Parathyroid adenoma (tissue), 2 donors: ENCODE measurements at regions not wholly inside any gene's neighbourhood (a gene's known extent, or its start where the extent isn't known, plus 50 kb on each side); places are given as distances from the start of the nearest gene placed in this dataset.

Source experiments
- H2AFZ ChIP-seq: fragments of 300-600 bp; sonication (generic); one replicate; pipeline ENCODE4 v1.7.0; 2017; ENCODE audit warnings: antibody characterized with exemption, mild to moderate bottlenecking
- H3K27ac ChIP-seq: fragments of 300-600 bp; sonication (generic); one replicate; pipeline ENCODE4 v1.7.0; 2017
- H3K27me3 ChIP-seq: fragments of 300-600 bp; sonication (generic); one replicate; pipeline ENCODE4 v1.7.0; 2017; ENCODE audit warnings: low read length; ENCODE audit not compliant: control insufficient read depth, insufficient read depth
- H3K36me3 ChIP-seq: fragments of 300-600 bp; sonication (generic); one replicate; pipeline ENCODE4 v1.7.0; 2017; ENCODE audit warnings: low read length; ENCODE audit not compliant: control insufficient read depth, insufficient read depth
- H3K4me1 ChIP-seq: fragments of 300-600 bp; sonication (generic); one replicate; pipeline ENCODE4 v1.7.0; 2017; ENCODE audit warnings: control low read depth
- H3K4me2 ChIP-seq: fragments of 300-600 bp; sonication (generic); one replicate; pipeline ENCODE4 v1.7.0; 2017; ENCODE audit warnings: low read length
- H3K4me3 ChIP-seq: fragments of 300-600 bp; sonication (generic); one replicate; pipeline ENCODE4 v1.7.0; 2017; ENCODE audit warnings: low read depth, low read length
- H3K79me2 ChIP-seq: fragments of 300-600 bp; sonication (generic); one replicate; pipeline ENCODE4 v1.7.0; 2017; ENCODE audit warnings: control low read depth
- H3K9ac ChIP-seq: fragments of 300-600 bp; sonication (generic); one replicate; pipeline ENCODE4 v1.7.0; 2017; ENCODE audit warnings: mild to moderate bottlenecking
- H3K9me3 ChIP-seq: fragments of 300-600 bp; sonication (generic); one replicate; pipeline ENCODE4 v1.7.0; 2017; ENCODE audit warnings: low read length; ENCODE audit not compliant: control insufficient read depth
- TF ChIP-seq, protein P1 (sequence below): fragments of 300-600 bp; sonication (generic); IDR thresholded peaks from one replicate; pipeline ENCODE4 v1.7.0; 2017; ENCODE audit warnings: antibody characterized with exemption, mild to moderate bottlenecking
- donor health status: primary hyperparathyroidism.

DNA sequence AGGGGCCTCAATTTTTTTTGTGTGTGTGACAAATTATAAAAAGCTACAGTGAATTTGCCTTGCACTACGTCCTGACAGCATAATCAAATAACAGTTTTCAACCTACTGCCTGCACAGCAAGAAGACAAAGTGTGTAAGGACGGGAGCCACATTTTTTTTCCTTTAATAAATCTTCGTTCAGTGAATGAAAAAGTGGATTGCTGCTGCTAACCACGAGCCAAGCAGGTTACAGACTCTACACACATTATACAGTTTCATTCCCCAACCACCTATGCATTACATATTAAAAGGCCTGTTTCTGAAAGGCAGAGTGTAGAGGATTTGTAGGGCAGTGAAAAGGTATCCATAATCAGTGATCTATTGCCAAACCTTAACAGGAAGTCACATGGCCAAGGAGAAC is 570.0 kb upstream of the BTBD3 start:
- H3K4me1 ChIP-seq = no peaks in the 10 kb centered on the region
- H3K79me2 ChIP-seq = no peaks in the 10 kb centered on the region
- H3K4me3 ChIP-seq = no peak overlapping the region
- no peaks in the 10 kb centered on the region for H3K27me3 ChIP-seq
- no peak overlapping the region for H2AFZ ChIP-seq
- H3K36me3 ChIP-seq = no peaks in the 10 kb centered on the region
- H3K4me2 ChIP-seq = no peak overlapping the region
- H3K9me3 ChIP-seq = no peaks in the 10 kb centered on the region
- no peak overlapping the region for H3K9ac ChIP-seq
- TF ChIP-seq, protein P1, sequence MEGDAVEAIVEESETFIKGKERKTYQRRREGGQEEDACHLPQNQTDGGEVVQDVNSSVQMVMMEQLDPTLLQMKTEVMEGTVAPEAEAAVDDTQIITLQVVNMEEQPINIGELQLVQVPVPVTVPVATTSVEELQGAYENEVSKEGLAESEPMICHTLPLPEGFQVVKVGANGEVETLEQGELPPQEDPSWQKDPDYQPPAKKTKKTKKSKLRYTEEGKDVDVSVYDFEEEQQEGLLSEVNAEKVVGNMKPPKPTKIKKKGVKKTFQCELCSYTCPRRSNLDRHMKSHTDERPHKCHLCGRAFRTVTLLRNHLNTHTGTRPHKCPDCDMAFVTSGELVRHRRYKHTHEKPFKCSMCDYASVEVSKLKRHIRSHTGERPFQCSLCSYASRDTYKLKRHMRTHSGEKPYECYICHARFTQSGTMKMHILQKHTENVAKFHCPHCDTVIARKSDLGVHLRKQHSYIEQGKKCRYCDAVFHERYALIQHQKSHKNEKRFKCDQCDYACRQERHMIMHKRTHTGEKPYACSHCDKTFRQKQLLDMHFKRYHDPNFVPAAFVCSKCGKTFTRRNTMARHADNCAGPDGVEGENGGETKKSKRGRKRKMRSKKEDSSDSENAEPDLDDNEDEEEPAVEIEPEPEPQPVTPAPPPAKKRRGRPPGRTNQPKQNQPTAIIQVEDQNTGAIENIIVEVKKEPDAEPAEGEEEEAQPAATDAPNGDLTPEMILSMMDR = no peak
- H3K27ac ChIP-seq = no peak overlapping the region

DNA sequence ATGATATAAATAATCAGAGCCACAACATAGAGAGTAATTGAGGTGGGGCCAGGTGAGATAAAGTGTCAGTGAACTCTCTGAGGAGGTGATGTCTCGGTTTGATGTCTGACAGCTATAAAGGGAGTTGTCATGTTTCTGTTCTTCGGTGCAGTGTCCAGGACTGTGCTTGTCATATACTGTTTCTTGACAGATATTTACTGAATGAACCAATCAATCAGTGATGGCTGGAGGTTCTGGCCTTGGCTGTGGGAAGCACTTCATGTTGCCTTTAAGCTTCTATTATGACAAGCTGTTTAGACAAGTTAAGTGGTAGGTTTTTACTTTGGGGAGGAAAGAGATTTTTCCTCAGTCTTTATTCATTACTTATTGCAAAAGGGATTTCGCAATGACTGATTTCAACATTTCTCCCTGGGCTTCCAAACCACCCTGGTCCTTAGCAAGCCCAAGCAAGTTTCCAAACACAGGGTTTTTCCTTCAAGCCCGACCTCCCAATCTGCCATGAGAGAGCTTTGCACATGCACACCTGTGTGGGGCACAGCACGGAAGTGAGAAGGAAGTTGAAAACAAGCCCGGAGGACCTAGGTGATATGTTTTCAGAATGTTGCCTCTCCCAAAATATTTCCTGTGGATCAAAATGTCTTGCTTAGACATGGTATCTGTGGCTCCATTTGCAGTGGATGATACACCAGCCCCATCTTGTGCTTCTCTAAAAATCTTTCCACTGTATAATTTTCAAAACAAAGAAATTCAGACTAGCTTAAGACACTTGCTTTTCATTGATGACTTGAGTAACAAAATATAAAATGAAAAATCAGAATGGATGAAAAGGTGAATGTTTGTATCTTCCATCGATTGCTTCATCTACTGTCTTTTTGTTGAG is 567.3 kb upstream of the BTBD3 start:
- H3K9me3 ChIP-seq = no peaks in the 10 kb centered on the region
- no peak overlapping the region for H3K9ac ChIP-seq
- TF ChIP-seq, protein P1 = no peak
- no peaks in the 10 kb centered on the region for H3K79me2 ChIP-seq
- no peak overlapping the region for H2AFZ ChIP-seq
- H3K27ac ChIP-seq = no peak overlapping the region
- no peaks in the 10 kb centered on the region for H3K4me1 ChIP-seq
- H3K27me3 ChIP-seq = no peaks in the 10 kb centered on the region
- H3K36me3 ChIP-seq = no peaks in the 10 kb centered on the region
- H3K4me3 ChIP-seq = no peak overlapping the region
- no peak overlapping the region for H3K4me2 ChIP-seq

DNA sequence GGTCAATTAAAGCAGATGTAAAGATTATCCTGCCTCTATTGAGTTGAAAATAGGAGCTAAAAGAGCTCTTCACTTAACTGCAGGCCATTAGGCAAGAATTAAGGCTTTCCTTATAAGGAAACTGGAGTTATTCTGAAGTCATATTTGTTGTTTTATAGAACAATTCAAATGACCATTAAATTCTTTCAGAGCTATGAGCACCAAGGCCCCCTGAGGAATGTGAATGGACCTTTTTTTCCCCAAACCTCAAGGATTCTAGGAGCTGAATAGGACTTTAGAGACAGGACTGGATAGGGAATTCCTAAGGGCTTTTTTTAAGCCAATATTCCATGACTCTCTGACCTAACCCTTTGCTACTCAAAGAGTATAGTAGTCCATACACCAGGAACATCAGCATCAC is 565.7 kb upstream of the BTBD3 start:
- Histone ChIP-seq H3K4me1 (no peaks in the 10 kb centered on the region), H3K4me3 (no peak overlapping the region)
- TF ChIP-seq, protein P1 = no peak

DNA sequence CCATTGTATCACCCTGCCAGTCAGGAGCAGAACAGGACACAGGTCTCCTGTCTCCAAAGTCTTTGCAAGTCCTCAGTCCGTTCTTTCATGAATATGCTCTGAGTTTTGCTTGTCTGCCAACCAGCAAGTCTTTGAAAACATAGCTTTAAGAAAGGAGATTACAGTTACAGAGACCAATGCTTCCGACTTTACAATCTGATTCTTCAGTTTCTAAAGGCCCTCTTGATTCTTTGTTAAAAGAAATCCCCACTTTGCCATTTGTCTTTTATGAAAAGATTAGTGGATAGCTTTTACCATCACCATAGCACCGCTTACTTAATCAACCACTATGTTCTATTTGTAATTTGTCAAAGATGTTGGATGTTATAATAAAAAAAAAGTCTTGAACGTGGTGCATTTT is 562.8 kb upstream of the BTBD3 start:
- Histone ChIP-seq H3K9ac (no peak overlapping the region), H3K4me2 (no peak overlapping the region), H3K27ac (no peak overlapping the region), H3K4me3 (no peak overlapping the region), H2AFZ (no peak overlapping the region), H3K4me1 (no peaks in the 10 kb centered on the region), H3K36me3 (no peaks in the 10 kb centered on the region), H3K79me2 (no peaks in the 10 kb centered on the region), H3K9me3 (no peaks in the 10 kb centered on the region), H3K27me3 (no peaks in the 10 kb centered on the region)
- TF ChIP-seq, protein P1 = no peak

More for the DNA sequence above, 565.7 kb upstream of the BTBD3 start:
- Histone ChIP-seq H3K9ac (no peak overlapping the region), H3K36me3 (no peaks in the 10 kb centered on the region), H3K27ac (no peak overlapping the region), H3K27me3 (no peaks in the 10 kb centered on the region), H3K9me3 (no peaks in the 10 kb centered on the region), H3K79me2 (no peaks in the 10 kb centered on the region), H3K4me2 (no peak overlapping the region), H2AFZ (no peak overlapping the region)

- H3K36me3 ChIP-seq = no peaks in the 10 kb centered on the region
- H3K4me2 ChIP-seq = no peak overlapping the region
- no peak overlapping the region for H3K4me3 ChIP-seq
- no peak overlapping the region for H3K9ac ChIP-seq
- no peaks in the 10 kb centered on the region for H3K9me3 ChIP-seq
- H3K27ac ChIP-seq = no peak overlapping the region
- no peaks in the 10 kb centered on the region for H3K4me1 ChIP-seq
- no peaks in the 10 kb centered on the region for H3K79me2 ChIP-seq
- TF ChIP-seq, protein P1 = no peak
- H3K27me3 ChIP-seq = no peaks in the 10 kb centered on the region
- H2AFZ ChIP-seq = no peak overlapping the region
Measured at GRCh38 chr20:11355345-11355744, 562.3 kb upstream of the BTBD3 start.
